H9 (cell line): ENCODE measurements at regions not wholly inside any gene's neighbourhood (a gene's known extent, or its start where the extent isn't known, plus 50 kb on each side); places are given as distances from the start of the nearest gene placed in this dataset.

Source experiments
- DNase-seq: peaks from one replicate; pipeline ENCODE4 v3.0.0-alpha.2; 2017
- H2AFZ ChIP-seq: one replicate; pipeline ENCODE4 v1.6.1; 2013; ENCODE audit warnings: mild to moderate bottlenecking, low read length, control low read depth, moderate library complexity
- H2AK5ac ChIP-seq: 2 replicates; pipeline ENCODE4 v1.6.1; 2013; ENCODE audit warnings: low read length, control low read depth, mixed read lengths; ENCODE audit not compliant: insufficient read length
- H2BK120ac ChIP-seq: one replicate; pipeline ENCODE4 v1.6.1; 2013; ENCODE audit warnings: low read depth, mild to moderate bottlenecking, low read length, control low read depth, inconsistent platforms; ENCODE audit not compliant: poor library complexity, severe bottlenecking
- H2BK12ac ChIP-seq: 2 replicates; pipeline ENCODE4 v1.6.1; 2013; ENCODE audit warnings: low read length, control low read depth, mixed read lengths, low read depth; ENCODE audit not compliant: insufficient read length
- H2BK15ac ChIP-seq: 2 replicates; pipeline ENCODE4 v1.6.1; 2013; ENCODE audit warnings: low read depth, low read length, control low read depth
- H2BK20ac ChIP-seq: one replicate; pipeline ENCODE4 v1.6.1; 2013; ENCODE audit warnings: low read depth, mild to moderate bottlenecking, low read length, control low read depth, inconsistent platforms; ENCODE audit not compliant: poor library complexity, severe bottlenecking
- H2BK5ac ChIP-seq: 2 replicates; pipeline ENCODE4 v1.6.1; 2013; ENCODE audit warnings: low read length, control low read depth, mixed read lengths; ENCODE audit not compliant: insufficient read length
- H3K14ac ChIP-seq: 2 replicates; pipeline ENCODE4 v1.6.1; 2013; ENCODE audit warnings: low read length, control low read depth; ENCODE audit not compliant: insufficient read depth
- H3K18ac ChIP-seq: 2 replicates; pipeline ENCODE4 v1.6.1; 2013; ENCODE audit warnings: low read depth, mild to moderate bottlenecking, mixed read lengths, low read length, control low read depth; ENCODE audit not compliant: insufficient read length
- H3K23ac ChIP-seq: 2 replicates; pipeline ENCODE4 v1.6.1; 2013; ENCODE audit warnings: low read length, control low read depth, mixed read lengths, low read depth; ENCODE audit not compliant: insufficient read length
- H3K23me2 ChIP-seq: 2 replicates; pipeline ENCODE4 v1.6.1; 2013; ENCODE audit warnings: low read depth, mild to moderate bottlenecking, mixed read lengths, low read length, control low read depth; ENCODE audit not compliant: insufficient read length, poor library complexity, severe bottlenecking
- H3K27ac ChIP-seq: 2 replicates; pipeline ENCODE4 v1.5.1; 2013; ENCODE audit warnings: low read length, control low read depth, mixed read lengths, low read depth; ENCODE audit not compliant: insufficient read length
- H3K27me3 ChIP-seq: 2 replicates; pipeline ENCODE4 v1.6.1; 2013; ENCODE audit warnings: low read length, control low read depth, inconsistent platforms; ENCODE audit not compliant: insufficient read depth
- H3K4ac ChIP-seq: 2 replicates; pipeline ENCODE4 v1.6.1; 2013; ENCODE audit warnings: low read depth, mild to moderate bottlenecking, control low read depth, inconsistent platforms, low read length, moderate library complexity
- H3K4me1 ChIP-seq: 2 replicates; pipeline ENCODE4 v1.6.1; 2013; ENCODE audit warnings: low read length, control low read depth, inconsistent platforms; ENCODE audit not compliant: insufficient read depth
- H3K4me2 ChIP-seq: 2 replicates; pipeline ENCODE4 v1.6.1; 2013; ENCODE audit warnings: low read length, control low read depth, mixed read lengths; ENCODE audit not compliant: insufficient read length, insufficient read depth
- H3K56ac ChIP-seq: 2 replicates; pipeline ENCODE4 v1.6.1; 2013; ENCODE audit warnings: low read depth, mild to moderate bottlenecking, mixed read lengths, low read length, control low read depth; ENCODE audit not compliant: insufficient read length
- H3K79me1 ChIP-seq: 2 replicates; pipeline ENCODE4 v1.6.1; 2013; ENCODE audit warnings: low read depth, mild to moderate bottlenecking, moderate library complexity, low read length, control low read depth, inconsistent platforms; ENCODE audit not compliant: insufficient read depth, poor library complexity, severe bottlenecking
- H3K79me2 ChIP-seq: 2 replicates; pipeline ENCODE4 v1.6.1; 2013; ENCODE audit warnings: low read length, control low read depth, inconsistent platforms; ENCODE audit not compliant: insufficient read depth
- H3K9ac ChIP-seq: 2 replicates; pipeline ENCODE4 v1.6.1; 2013; ENCODE audit warnings: low read length, control low read depth, mixed read lengths; ENCODE audit not compliant: insufficient read length; ENCODE audit errors: extremely low read depth
- H3K9me3 ChIP-seq: one replicate; pipeline ENCODE4 v1.6.1; 2013; ENCODE audit warnings: low read depth, low read length, inconsistent platforms; ENCODE audit not compliant: control insufficient read depth
- H3T11ph ChIP-seq: one replicate; pipeline ENCODE4 v1.6.1; 2013; ENCODE audit warnings: mild to moderate bottlenecking, low read length, control low read depth, inconsistent platforms
- H4K20me1 ChIP-seq: one replicate; pipeline ENCODE4 v1.6.1; 2013; ENCODE audit not compliant: control insufficient read depth, insufficient read length, insufficient read depth
- H4K5ac ChIP-seq: 2 replicates; pipeline ENCODE4 v1.6.1; 2013; ENCODE audit warnings: low read depth, mild to moderate bottlenecking, mixed read lengths, low read length, control low read depth; ENCODE audit not compliant: insufficient read length
- H4K8ac ChIP-seq: replicated peaks from 2 replicates; pipeline ENCODE4 v1.6.1; 2013; ENCODE audit warnings: low read length, control low read depth, mixed read lengths, low read depth; ENCODE audit not compliant: insufficient read length
- H4K91ac ChIP-seq: 2 replicates; pipeline ENCODE4 v1.6.1; 2013; ENCODE audit warnings: low read depth, mild to moderate bottlenecking, moderate library complexity, mixed read lengths, low read length, control low read depth; ENCODE audit not compliant: insufficient read length
- H3K27ac Mint-ChIP-seq, 3 experiments: 2 replicates in 2 of 3; 3 replicates in 1 of 3; pipeline ENCODE4 v1.8.0; 2020 to 2021; ENCODE audit warnings: mixed read lengths in 3 of 3, mild to moderate bottlenecking in 1 of 3, moderate library complexity in 1 of 3
- H3K27me3 Mint-ChIP-seq: 2 replicates; pipeline ENCODE4 v1.8.0; 2021; ENCODE audit warnings: low read depth, mild to moderate bottlenecking, moderate library complexity, mixed read lengths
- H3K36me3 Mint-ChIP-seq, 3 experiments: 2 replicates in 2 of 3; 3 replicates in 1 of 3; pipeline ENCODE4 v1.8.0; 2020 to 2021; ENCODE audit warnings: low read depth in 3 of 3, mixed read lengths in 3 of 3; ENCODE audit not compliant: insufficient read depth in 1 of 3
- H3K4me1 Mint-ChIP-seq, 2 experiments: 2 replicates each; pipeline ENCODE4 v1.8.0; 2020; ENCODE audit warnings: mixed read lengths in 2 of 2
- H3K4me3 Mint-ChIP-seq, 2 experiments: 2 replicates in 1 of 2; 3 replicates in 1 of 2; pipeline ENCODE4 v1.8.0; 2020 to 2021; ENCODE audit warnings: mild to moderate bottlenecking in 2 of 2, mixed read lengths in 2 of 2, moderate library complexity in 1 of 2
- H3K9me3 Mint-ChIP-seq, 2 experiments: 2 replicates in 1 of 2; 3 replicates in 1 of 2; pipeline ENCODE4 v1.8.0; 2020; ENCODE audit warnings: mild to moderate bottlenecking in 2 of 2, mixed read lengths in 2 of 2, moderate library complexity in 1 of 2
- WGBS: extraction: QIAGEN DNeasy Blood & Tissue Kit; methylation state at CpG from one replicate; pipeline ENCODE4 v1.1.7; 2013; ENCODE audit warnings: missing lambda C conversion rate, low lambda C conversion rate, mixed read lengths; ENCODE audit not compliant: insufficient read length; ENCODE audit errors: extremely low coverage; 5-methylcytosine and 5-hydroxymethylcytosine counted together
- TF ChIP-seq, protein P1 (sequence below): fragments of 200-600 bp; sonication (generic); conservative IDR thresholded peaks from 3 replicates; pipeline ENCODE4 v1.8.0; 2021; ENCODE audit warnings: antibody characterized with exemption, mild to moderate bottlenecking

DNA sequence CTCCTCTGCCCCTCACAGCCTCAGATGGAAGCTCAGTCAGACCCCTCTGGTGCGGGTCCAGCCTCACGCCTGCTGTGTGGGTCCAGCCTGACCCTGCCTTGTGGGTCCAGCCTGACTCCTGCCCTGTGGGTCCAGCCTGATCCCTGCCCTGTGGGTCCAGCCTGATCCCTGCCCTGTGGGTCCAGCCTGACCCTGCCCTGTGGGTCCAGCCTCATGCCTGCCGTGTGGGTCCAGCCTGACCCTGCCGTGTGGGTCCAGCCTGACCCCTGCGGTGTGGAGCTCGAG lies 445.3 kb downstream of the BRD1 start:
- peaks cover 11 to 18% of the 10 kb centered on the region in 2 experiments for H3K4me1 Mint-ChIP-seq

More for the DNA sequence above, 445.3 kb downstream of the BRD1 start:
- Histone ChIP-seq H2BK15ac (no peak overlapping the region), H3K4me1 (no peaks in the 10 kb centered on the region), H4K20me1 (no peaks in the 10 kb centered on the region), H3K4me2 (no peak overlapping the region), H3K27ac (no peak overlapping the region), H3K23me2 (no peaks in the 10 kb centered on the region), H4K8ac (no peak overlapping the region), H2BK5ac (no peak overlapping the region), H2BK120ac (no peak overlapping the region), H3K9me3 (no peaks in the 10 kb centered on the region), H3T11ph (no peak overlapping the region), H3K79me1 (no peaks in the 10 kb centered on the region), H3K23ac (no peak overlapping the region), H2AK5ac (no peak overlapping the region), H3K56ac (no peak overlapping the region), H3K14ac (no peak overlapping the region), H3K4ac (no peak overlapping the region), H2BK20ac (no peak overlapping the region), H3K79me2 (no peaks in the 10 kb centered on the region), H4K91ac (no peak overlapping the region), H3K27me3 (no peaks in the 10 kb centered on the region), H2AFZ (no peak overlapping the region), H4K5ac (no peak overlapping the region), H3K18ac (no peak overlapping the region), H3K9ac (no peak overlapping the region), H2BK12ac (no peak overlapping the region)
- WGBS: no CpG with 5 or more reads among the region's 6 CpGs
- H3K9me3 Mint-ChIP-seq: no peaks in the 10 kb centered on the region
- TF ChIP-seq, protein P1, sequence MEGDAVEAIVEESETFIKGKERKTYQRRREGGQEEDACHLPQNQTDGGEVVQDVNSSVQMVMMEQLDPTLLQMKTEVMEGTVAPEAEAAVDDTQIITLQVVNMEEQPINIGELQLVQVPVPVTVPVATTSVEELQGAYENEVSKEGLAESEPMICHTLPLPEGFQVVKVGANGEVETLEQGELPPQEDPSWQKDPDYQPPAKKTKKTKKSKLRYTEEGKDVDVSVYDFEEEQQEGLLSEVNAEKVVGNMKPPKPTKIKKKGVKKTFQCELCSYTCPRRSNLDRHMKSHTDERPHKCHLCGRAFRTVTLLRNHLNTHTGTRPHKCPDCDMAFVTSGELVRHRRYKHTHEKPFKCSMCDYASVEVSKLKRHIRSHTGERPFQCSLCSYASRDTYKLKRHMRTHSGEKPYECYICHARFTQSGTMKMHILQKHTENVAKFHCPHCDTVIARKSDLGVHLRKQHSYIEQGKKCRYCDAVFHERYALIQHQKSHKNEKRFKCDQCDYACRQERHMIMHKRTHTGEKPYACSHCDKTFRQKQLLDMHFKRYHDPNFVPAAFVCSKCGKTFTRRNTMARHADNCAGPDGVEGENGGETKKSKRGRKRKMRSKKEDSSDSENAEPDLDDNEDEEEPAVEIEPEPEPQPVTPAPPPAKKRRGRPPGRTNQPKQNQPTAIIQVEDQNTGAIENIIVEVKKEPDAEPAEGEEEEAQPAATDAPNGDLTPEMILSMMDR: no peak
- H3K4me3 Mint-ChIP-seq: no peak overlapping the region
- peaks cover 7% of the 10 kb centered on the region for H3K27me3 Mint-ChIP-seq
- peak; percentile 25 for DNase-seq
- H3K36me3 Mint-ChIP-seq: no peaks in the 10 kb centered on the region
- no peak overlapping the region for H3K27ac Mint-ChIP-seq
